ENCODE measurements at regions not wholly inside any gene's neighbourhood (a gene's known extent, or its start where the extent isn't known, plus 50 kb on each side); places are given as distances from the start of the nearest gene placed in this dataset.
"Not testable (repeated sequence)": the region's sequence is repeated elsewhere in the genome, so short reads cannot be mapped to it uniquely, and the experiment has no call there.

DNA sequence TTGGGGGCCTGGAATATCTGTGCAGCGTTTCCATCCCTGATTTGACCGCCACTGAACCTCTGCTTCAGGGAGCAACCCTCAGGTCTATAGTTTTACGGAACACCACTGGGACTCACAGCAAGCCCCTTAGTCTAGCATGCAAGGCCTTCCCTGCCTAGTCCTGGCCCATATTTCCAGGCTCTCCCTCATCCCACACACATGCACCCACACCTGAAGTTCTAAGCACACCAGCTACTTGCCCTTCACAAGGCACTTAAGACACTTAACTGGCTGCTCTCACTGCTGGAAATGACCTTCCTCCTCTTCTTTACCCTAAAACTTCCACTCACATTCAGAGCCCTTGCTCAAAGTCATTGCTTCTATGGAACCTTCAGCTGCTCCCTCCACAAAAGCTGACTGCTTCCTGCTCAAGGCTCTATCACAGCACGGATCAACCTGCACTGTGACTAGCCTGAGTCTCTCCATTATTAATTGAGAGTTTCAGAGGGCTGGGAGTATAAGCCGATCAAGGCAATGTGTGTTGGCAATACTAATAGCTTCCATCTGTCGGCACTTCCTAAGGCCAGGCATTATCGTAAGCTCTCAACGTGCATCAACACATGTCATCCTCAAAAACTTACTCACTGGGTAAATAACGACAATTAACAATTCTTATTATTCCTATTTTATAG, 84.3 kb downstream of the RRAGC start:
- H3K4me1 Mint-ChIP-seq (ENCODE audit: low read depth in 2 of 2): no peaks in the 10 kb centered on the region
- H3K27ac Mint-ChIP-seq: no peak overlapping the region
- no peaks in the 10 kb centered on the region for H3K9me3 Mint-ChIP-seq
- H3K27me3 Mint-ChIP-seq: peaks cover 28 to 45% of the 10 kb centered on the region in 2 donors
- ATAC-seq (replicated peaks) (no peak), DNase-seq (no peak)
- H3K36me3 Mint-ChIP-seq (ENCODE audit: insufficient read depth): no peaks in the 10 kb centered on the region
- no peak overlapping the region for H3K4me3 Mint-ChIP-seq

DNA sequence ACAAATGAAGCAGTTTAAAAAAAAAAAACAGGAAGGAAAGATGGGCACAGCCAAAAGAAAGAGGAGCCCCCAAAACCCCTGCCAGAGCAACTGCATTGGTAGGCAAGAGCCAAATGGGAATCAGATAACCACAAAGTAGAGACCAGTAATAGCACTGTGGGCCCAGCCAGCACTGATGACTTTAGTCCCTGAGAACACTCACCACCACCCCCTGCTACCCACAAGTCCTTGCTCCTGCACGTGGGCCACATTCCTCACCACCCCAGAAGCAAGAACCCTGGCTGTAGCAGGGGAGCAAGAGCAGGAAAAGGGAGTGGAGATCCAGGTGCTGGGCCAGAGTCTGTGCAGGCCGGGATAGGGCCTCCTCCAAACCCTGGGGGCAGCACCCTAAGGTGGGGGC, 86.1 kb downstream of the RRAGC start:
- DNase-seq (no peak), ATAC-seq (replicated peaks) (no peak)
- Mint-ChIP-seq H3K27me3 (peaks cover 28 to 36% of the 10 kb centered on the region in 2 donors), H3K27ac (no peak overlapping the region), H3K4me1 (ENCODE audit: low read depth in 2 of 2) (no peaks in the 10 kb centered on the region), H3K36me3 (ENCODE audit: insufficient read depth) (no peaks in the 10 kb centered on the region), H3K4me3 (no peak overlapping the region), H3K9me3 (no peaks in the 10 kb centered on the region)

DNA sequence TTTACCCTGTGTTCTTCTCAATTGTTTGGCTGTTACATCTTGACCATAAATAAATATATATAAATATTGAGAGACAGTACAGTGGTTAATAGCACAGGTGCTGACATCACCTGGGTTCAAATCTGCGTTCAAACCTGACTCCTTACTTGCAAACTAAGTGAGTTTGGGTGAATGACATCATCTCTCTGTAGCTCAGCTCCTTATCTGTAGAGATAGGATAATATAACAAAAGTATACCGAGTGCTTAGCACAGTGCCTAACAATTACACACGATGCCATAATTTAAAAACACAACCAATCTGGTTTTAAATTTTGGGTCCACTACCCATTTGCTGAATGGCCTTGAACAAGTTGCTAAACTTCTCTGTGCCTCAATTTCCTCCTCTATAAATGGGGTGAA, 86.6 kb downstream of the RRAGC start:
- peaks cover 32 to 36% of the 10 kb centered on the region in 2 donors for H3K27me3 Mint-ChIP-seq
- H3K4me3 Mint-ChIP-seq: no peak overlapping the region
- no peak for ATAC-seq (replicated peaks)
- no peaks in the 10 kb centered on the region for H3K36me3 Mint-ChIP-seq (ENCODE audit: insufficient read depth)
- no peaks in the 10 kb centered on the region for H3K9me3 Mint-ChIP-seq
- no peak for DNase-seq
- H3K27ac Mint-ChIP-seq: no peak overlapping the region
- H3K4me1 Mint-ChIP-seq (ENCODE audit: low read depth in 2 of 2): no peaks in the 10 kb centered on the region

DNA sequence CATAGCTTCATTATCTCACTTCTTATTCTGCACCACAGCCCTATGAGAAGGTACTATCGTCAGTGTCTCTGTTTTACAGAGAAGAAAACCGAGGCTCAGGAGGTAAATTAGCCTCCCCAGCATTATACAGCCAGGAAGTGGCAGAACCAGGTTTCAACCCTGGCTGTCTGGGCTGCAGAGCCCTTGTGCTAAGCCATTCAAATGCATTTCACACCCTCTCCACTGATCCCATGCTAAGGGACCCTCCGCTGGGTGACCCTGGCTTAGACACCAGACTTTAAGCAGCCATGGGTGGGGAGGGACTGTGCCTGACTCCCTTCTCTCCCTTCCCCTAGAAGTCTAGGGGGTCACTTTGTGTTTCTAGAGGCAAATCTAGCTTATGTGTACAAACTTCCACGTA, 87.5 kb downstream of the RRAGC start:
- no peaks in the 10 kb centered on the region for H3K9me3 Mint-ChIP-seq
- H3K4me3 Mint-ChIP-seq: no peak overlapping the region
- H3K36me3 Mint-ChIP-seq (ENCODE audit: insufficient read depth): no peaks in the 10 kb centered on the region
- no peak for DNase-seq
- H3K27me3 Mint-ChIP-seq: peaks cover 36 to 40% of the 10 kb centered on the region in 2 donors
- H3K27ac Mint-ChIP-seq: no peak overlapping the region
- no peak for ATAC-seq (replicated peaks)
- H3K4me1 Mint-ChIP-seq (ENCODE audit: low read depth in 2 of 2): no peaks in the 10 kb centered on the region

DNA sequence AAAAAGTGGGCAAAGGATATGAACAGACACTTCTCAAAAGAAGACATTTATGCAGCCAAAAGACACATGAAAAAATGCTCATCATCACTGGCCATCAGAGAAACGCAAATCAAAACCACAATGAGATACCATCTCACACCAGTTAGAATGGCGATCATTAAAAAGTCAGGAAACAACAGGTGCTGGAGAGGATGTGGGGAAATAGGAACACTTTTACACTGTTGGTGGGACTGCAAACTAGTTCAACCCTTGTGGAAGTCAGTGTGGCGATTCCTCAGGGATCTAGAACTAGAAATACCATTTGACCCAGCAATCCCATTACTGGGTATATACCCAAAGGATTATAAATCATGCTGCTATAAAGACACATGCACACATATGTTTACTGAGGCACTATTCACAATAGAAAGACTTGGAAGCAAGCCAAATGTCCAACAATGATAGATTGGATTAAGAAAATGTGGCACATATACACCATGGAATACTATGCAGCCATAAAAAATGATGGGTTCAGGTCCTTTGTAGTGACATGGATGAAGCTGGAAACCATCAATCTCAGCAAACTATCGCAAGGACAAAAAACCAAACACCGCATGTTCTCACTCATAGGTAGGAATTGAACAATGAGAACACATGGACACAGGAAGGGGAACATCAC, 88.9 kb downstream of the RRAGC start:
- not testable (repeated sequence) for H3K36me3 Mint-ChIP-seq (ENCODE audit: insufficient read depth); H3K4me1 Mint-ChIP-seq (ENCODE audit: low read depth in 2 of 2); H3K4me3 Mint-ChIP-seq; H3K9me3 Mint-ChIP-seq; DNase-seq; H3K27ac Mint-ChIP-seq; ATAC-seq (replicated peaks)
- peaks cover 41 to 43% of the 10 kb centered on the region in 2 donors for H3K27me3 Mint-ChIP-seq

DNA sequence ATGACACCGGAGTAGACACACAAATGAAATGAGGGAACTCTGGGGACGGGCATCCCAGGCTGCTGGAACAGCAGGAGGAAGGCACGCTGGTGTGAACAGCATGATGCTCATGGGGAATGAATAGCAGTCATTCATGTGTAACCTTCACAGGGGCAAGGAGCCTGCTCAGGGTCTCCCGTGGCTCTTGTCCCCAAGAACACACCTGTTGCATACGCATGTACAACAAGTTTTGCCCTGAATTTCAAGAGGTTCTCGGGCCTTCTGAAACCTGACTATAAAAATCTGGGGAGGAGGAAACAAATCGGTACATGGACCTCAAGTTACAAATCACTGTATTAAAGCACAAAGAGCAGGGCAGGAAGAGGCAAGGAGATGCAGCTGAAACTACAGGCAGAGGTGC, 93.4 kb downstream of the RRAGC start:
- Mint-ChIP-seq H3K36me3 (ENCODE audit: insufficient read depth) (no peaks in the 10 kb centered on the region), H3K4me3 (no peak overlapping the region), H3K27me3 (peaks cover 54 to 73% of the 10 kb centered on the region in 2 donors), H3K4me1 (ENCODE audit: low read depth in 2 of 2) (no peaks in the 10 kb centered on the region), H3K27ac (no peak overlapping the region), H3K9me3 (no peaks in the 10 kb centered on the region)
- no peak for ATAC-seq (replicated peaks)
- no peak for DNase-seq

DNA sequence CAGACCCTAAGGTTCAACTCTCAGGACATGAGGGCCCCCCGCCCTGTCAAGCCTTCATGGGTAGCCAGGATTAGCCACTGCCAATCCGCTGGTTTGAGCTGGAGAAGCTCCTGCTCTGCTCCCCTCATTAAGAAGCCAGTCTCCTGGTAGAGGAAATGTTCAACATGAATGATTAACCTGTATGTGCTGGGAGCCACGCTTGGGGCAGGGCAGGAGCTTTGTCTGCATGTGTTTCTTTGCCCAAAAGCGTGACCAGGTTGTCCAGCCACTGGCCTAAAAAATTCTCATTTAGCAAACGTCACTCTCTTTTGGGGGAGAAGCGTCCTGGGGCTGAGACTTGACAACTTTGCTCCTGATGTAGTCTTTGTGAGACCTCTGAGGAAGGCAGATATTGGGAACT, 96.5 kb downstream of the RRAGC start:
- H3K36me3 Mint-ChIP-seq (ENCODE audit: insufficient read depth): no peaks in the 10 kb centered on the region
- H3K9me3 Mint-ChIP-seq: no peaks in the 10 kb centered on the region
- no peak overlapping the region for H3K27ac Mint-ChIP-seq
- no peak for DNase-seq
- H3K4me3 Mint-ChIP-seq: no peak overlapping the region
- ATAC-seq (replicated peaks): no peak
- H3K27me3 Mint-ChIP-seq: peaks cover 68 to 81% of the 10 kb centered on the region in 2 donors
- no peaks in the 10 kb centered on the region for H3K4me1 Mint-ChIP-seq (ENCODE audit: low read depth in 2 of 2)

DNA sequence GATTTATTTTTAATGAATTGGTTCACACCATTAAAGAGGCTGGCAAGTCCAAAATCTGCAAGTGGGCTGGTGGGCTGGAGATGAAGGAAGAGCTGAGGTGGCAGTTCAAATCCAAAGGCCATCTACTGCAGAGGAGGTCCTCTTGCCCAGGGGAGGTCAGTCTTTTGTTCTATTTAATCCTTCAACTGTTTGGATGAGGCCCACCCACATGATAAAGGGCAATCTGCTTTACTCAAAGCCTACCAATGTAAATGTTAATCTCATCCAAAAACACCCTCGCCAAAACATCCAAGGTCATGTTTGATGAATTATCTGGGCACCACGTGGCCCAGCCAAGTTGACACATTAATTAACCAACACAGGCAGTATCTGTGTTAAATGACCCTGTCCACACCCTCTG, 99.0 kb downstream of the RRAGC start:
- Mint-ChIP-seq H3K27ac (no peak overlapping the region), H3K36me3 (ENCODE audit: insufficient read depth) (no peaks in the 10 kb centered on the region), H3K9me3 (no peaks in the 10 kb centered on the region), H3K4me3 (no peak overlapping the region), H3K4me1 (ENCODE audit: low read depth in 2 of 2) (no peaks in the 10 kb centered on the region), H3K27me3 (peaks cover 53 to 78% of the 10 kb centered on the region in 2 donors)
- DNase-seq (no peak), ATAC-seq (replicated peaks) (no peak)

DNA sequence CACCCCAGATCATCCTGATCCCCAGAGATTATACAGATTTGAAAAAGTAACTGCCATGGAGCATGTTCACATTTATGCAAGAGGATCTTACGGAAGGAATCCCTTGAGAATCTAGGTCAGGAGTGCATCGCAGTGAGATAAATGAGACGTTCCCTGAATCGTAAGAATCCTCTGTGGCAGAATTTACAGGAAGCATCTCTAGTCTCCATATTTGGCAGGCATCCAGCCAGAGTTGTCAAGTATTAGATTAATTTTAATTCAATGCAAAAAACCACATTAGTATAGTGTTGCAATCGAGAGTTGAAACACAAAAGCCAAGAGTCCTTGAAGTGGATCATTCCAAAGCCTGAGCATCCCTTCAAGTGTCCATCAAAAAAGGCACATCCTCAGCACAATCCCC, 100.8 kb downstream of the RRAGC start:
- Mint-ChIP-seq H3K9me3 (no peaks in the 10 kb centered on the region), H3K36me3 (ENCODE audit: insufficient read depth) (no peaks in the 10 kb centered on the region), H3K4me3 (no peak overlapping the region), H3K27me3 (peaks cover 54 to 78% of the 10 kb centered on the region in 2 donors), H3K27ac (no peak overlapping the region), H3K4me1 (ENCODE audit: low read depth in 2 of 2) (no peaks in the 10 kb centered on the region)
- DNase-seq (no peak), ATAC-seq (replicated peaks) (no peak)

DNA sequence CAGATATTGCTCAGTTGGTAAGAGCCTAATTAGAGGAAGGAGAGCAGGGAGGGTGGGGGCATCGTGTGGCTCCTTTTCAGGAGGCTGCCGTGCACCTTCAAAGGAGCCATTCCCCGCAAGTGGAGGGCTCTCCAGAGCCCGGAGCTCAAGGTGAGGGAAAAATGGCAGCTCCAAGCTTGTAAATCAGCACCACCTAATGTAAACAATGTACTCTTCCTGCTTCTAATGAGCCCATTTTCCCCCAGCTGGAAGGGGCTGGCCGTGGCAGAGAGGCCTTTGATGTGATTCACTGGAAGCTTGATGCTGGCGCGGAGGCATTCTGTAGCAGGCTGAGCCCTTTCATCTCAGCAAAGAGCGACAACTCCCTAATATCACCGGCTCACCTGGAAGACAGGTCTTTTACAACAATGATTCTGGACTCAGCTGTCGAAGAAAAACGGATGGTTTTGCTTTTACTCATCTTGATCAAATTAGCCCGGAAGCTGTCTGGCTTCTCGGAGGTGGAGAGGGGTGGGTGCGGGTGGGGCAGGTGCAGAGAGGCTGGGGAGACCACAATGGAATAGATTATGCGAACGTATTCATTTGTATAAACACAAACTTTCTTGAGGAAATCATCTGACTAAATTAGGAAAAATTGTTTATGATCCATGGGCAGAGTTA, 112.5 kb downstream of the RRAGC start:
- peaks cover 2% of the 10 kb centered on the region for H3K36me3 Mint-ChIP-seq (ENCODE audit: insufficient read depth)
- H3K27me3 Mint-ChIP-seq: peaks cover 26 to 72% of the 10 kb centered on the region in 2 donors
- H3K4me3 Mint-ChIP-seq: no peak overlapping the region
- DNase-seq (no peak), ATAC-seq (replicated peaks) (no peak)
- H3K4me1 Mint-ChIP-seq (ENCODE audit: low read depth in 2 of 2): peaks cover 0 to 4% of the 10 kb centered on the region in 2 donors
- H3K9me3 Mint-ChIP-seq: no peaks in the 10 kb centered on the region
- no peak overlapping the region for H3K27ac Mint-ChIP-seq

DNA sequence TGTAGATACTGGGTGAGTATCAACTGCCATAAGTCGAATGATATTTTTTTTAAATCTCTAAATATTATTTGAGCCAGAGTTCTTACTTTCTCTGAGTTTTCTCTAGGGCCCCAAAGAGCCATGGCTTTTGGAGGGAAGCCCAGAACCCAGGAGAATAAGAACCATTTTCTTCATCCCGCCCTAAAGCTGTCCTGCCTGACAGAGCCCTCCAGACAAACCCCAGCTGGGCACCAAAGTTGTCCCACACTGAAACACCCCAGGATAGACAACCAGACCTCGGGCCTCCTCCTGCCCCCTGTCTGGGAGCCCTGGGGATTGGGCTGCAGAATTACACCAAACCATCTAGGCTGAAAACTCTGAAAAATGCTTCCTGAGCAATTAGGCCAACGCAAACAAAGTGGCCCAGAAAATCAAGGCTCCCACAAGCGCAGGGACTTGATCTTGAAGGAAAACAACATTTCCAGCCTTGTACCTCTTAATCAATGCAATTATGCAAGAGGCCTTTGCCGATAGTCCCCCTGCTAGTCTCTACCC, 113.1 kb downstream of the RRAGC start:
- peaks cover 0 to 4% of the 10 kb centered on the region in 2 donors for H3K4me1 Mint-ChIP-seq (ENCODE audit: low read depth in 2 of 2)
- no peaks in the 10 kb centered on the region for H3K9me3 Mint-ChIP-seq
- no peak for ATAC-seq (replicated peaks)
- H3K27me3 Mint-ChIP-seq: peaks cover 20 to 66% of the 10 kb centered on the region in 2 donors
- no peak overlapping the region for H3K27ac Mint-ChIP-seq
- peaks cover 2% of the 10 kb centered on the region for H3K36me3 Mint-ChIP-seq (ENCODE audit: insufficient read depth)
- no peak for DNase-seq
- no peak overlapping the region for H3K4me3 Mint-ChIP-seq

DNA sequence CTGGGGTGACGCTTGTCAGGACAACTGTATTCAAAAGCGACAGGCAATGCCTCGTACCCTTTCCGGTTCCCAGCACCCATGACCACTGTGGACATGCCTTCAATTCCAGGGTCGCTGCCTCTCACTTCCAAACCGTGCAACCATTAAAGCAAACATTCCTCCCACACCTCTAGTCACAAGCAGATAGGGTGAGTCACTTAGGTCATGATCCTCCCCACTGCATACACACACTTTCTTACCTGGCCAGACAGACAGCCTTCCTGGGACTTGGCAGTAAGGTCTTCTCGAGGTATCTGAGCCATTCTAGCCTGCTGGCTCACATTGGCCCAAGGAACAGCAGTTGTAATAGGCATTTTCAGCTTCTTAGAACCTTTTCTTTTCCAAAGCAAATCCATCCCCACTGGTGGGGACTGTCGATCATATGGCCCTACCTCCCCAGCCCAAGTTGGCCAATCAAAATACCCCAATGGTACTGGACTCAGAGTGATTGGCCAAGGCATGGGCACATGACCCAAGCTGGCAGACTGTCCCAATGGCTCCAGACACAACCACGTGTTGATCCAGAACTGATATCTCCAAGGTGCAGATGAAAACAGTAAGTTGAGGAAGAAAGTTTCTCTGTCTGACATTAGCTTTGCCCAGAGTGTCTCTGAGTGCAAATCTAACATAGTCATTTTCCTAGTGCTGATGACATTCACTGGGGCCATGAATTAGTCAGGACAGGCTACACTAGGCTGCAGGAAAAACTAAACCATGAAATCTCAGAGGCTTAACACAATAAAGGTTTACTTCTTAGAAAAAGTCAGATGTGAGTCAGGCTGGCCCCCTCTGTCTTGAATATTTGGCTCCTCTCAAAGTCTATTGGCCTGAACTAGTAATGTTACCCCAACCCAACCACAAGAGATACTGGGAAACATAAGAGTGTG, 113.8 kb downstream of the RRAGC start:
- peaks cover 2% of the 10 kb centered on the region for H3K36me3 Mint-ChIP-seq (ENCODE audit: insufficient read depth)
- H3K9me3 Mint-ChIP-seq: no peaks in the 10 kb centered on the region
- DNase-seq (no peak), ATAC-seq (replicated peaks) (no peak)
- H3K4me3 Mint-ChIP-seq: no peak overlapping the region
- no peak overlapping the region for H3K27ac Mint-ChIP-seq
- H3K27me3 Mint-ChIP-seq: peaks cover 20 to 70% of the 10 kb centered on the region in 2 donors
- peaks cover 0 to 4% of the 10 kb centered on the region in 2 donors for H3K4me1 Mint-ChIP-seq (ENCODE audit: low read depth in 2 of 2)
